ENCODE measurements at regions not wholly inside any gene's neighbourhood (a gene's known extent, or its start where the extent isn't known, plus 50 kb on each side); places are given as distances from the start of the nearest gene placed in this dataset.
"Not testable (repeated sequence)": the region's sequence is repeated elsewhere in the genome, so short reads cannot be mapped to it uniquely, and the experiment has no call there.

DNA sequence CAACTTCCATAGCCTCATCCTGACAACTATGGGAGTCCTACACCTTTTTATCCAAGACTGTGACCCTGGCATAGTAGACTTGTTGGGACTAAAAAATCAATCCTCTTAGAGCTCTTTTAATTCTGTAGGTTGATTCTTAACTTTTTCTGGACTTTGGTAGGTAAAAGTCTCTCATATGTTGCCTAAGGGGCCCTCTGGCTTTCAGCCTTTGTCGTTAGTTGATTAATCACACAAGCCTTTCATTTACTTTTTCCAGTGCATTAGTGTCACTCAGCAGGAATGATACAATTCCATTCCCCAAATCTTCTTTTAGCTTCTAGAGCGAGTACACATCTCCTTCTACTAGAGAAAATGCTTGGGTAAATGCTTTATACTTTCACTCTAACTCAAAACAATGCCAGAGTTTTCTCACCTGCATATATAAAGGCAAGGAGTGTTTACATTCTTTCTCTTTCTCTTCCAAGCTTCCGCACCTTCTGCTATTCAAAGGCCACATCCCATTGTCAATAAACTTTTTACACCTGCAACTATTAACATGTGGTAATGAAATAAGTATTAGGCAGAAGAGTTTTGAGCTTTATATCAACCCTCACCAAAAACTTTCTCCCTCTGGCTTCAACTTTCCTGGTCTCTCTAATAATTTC is 516.6 kb downstream of the FAM181B start:
- DNase-seq (ENCODE audit: low read depth, low spot score): no peak

- no peak for DNase-seq (ENCODE audit: low read depth, low spot score)
Measured at GRCh38 chr11:82210011-82210410, 523.7 kb downstream of the FAM181B start.

DNA sequence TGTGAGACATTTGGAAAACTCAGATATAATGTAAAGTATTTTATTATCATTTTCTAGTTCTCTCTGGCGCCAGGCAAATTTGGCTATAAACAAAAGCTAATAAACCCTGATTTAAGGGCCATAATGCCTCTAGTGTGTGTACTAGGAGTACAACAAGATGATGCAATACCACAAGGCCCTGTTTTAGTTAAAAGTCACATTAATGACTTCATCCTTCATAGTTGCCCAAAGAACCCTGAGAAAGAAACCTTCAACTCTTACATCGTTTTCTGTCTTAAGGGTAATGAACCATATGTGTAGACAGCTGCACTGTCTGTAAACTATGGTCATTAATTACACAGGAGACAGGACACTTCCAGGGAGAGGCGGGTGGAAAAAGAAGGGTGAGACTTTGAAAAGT is 538.4 kb downstream of the FAM181B start:
- no peak for DNase-seq (ENCODE audit: low read depth, low spot score)

- no peak for DNase-seq (ENCODE audit: low read depth, low spot score)
Measured at GRCh38 chr11:82194521-82194920, 539.1 kb downstream of the FAM181B start.

DNA sequence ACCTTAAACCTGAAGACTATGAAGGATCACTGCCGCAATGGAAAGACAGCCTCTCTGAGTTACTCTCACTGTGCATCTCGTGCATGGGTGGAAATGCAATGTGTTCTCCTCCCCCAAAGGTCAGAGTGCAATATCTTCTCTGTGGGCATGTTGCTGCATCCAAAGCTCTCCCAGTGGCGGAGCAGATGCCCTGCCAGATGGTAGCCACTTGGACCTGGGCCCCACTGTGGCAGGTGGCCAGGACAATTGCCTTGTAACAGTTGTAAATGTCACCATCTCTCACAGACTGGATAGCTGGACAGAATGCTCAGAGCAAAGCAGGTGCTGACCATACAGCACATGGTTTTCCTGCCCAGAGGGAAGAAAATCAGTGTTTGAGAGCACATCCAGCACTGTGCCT is 542.0 kb downstream of the FAM181B start:
- DNase-seq (ENCODE audit: low read depth, low spot score): no peak

DNA sequence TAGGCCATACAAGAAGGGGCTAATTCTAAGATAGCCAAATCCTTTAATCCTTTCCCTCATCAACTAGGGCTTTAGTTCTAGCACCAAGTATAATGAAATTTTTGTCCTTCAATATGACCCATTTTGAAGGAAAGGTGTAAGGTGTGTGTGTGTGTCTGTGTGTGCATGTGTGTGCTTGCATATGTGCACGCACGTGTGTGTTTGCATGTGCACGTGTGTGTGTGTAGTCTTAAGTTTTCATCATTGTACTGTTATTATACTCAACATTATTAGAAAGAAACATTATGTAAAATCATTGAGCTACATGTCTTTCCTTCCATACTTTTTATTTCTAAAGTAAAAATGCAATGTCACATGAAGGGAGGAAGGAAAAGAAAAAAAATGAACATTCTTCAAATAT is 547.7 kb downstream of the FAM181B start:
- DNase-seq (ENCODE audit: low read depth, low spot score): no peak

DNA sequence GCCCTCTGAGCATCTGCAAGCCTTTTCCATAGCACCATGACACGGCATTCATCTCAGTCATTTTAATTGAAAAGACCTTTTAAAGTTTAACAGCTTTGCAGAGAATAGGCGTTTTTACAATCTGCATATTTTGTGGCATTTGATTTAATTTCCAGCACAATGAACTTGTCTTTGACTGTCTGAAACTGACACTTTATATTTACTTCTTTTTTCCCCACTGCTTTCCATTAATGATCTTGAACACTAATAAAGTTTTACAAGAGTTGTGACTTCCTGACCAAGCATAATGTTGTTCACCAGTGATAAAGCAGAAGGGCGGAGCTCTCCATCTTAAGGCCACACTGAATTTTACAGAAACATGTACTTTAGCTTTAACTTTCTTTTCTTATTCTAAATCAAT is 548.7 kb downstream of the FAM181B start:
- no peak for DNase-seq (ENCODE audit: low read depth, low spot score)

GRCh38 chr11:82183346-82183745 is 550.3 kb downstream of the FAM181B start:
- DNase-seq (ENCODE audit: low read depth, low spot score): no peak

DNA sequence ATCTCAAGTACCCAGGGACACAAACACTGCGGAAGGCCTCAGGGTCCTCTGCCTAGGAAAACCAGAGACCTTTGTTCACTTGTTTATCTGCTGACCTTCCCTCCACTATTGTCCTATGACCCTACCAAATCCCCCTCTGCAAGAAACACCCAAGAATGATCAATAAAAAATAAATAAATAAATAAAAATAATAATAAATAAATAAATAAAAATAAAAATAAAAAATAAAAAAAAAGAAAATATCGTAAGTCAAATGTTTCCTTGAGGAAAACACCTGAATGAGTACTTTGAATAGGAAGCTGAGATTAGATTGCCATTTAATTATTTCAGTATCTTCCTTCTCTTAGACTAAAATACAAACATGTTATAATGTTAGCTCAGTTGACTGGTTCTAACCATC is 551.0 kb downstream of the FAM181B start:
- DNase-seq (ENCODE audit: low read depth, low spot score): not testable (repeated sequence)

DNA sequence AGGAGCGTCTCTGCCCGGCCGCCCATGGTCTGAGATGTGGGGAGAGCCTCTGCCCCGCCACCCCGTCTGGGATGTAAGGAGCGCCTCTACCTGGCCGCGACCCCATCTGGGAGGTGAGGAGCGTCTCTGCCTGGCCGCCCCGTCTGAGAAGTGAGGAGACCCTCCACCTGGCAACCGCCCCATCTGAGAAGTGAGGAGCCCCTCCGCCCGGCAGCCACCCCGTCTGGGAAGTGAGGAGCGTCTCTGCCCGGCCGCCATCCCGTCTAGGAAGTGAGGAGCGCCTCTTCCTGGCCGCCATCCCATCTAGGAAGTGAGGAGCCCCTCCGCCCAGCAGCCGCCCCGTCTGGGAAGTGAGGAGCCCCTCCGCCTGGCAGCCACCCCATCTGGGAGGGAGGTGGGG is 551.9 kb downstream of the FAM181B start:
- DNase-seq (ENCODE audit: low read depth, low spot score): not testable (repeated sequence)

DNA sequence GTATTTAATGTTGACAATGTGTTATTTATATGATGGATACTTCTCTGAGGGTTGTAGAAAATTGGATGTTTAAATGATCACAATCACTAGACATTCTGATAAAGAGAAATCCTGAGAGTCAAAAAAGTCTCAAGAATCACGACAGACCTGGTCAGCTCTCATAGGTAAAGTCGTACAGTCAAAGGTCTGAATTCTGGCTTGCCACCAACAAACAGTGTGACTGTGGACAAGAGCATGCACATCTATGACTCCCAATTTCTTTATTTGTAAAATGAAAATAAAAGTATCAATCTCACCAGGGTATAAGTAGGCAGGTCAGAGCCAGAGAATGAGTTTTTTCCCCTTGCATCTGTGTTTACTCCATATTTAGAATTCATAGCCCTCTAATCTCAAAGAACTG is 556.7 kb downstream of the FAM181B start:
- DNase-seq (ENCODE audit: low read depth, low spot score): no peak

DNA sequence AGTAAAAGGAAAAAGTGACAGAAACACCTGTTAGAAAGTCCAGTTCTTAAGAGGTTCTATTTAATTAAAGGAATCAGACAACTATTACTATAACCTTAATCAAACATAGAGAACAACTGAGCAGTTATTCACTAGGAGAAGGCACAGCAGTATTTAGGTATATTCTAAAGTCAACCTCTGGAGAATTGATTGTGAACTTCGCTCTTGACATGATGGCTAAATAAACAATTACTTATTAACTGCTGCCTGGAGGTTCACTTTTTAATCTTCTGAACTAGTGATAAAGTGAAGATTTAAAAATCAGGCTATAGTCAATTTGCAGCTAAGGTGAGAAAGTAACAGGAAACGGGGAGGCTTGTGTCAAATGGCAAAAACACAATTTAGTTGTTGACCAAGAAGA is 557.3 kb downstream of the FAM181B start:
- DNase-seq (ENCODE audit: low read depth, low spot score): no peak

GRCh38 chr11:82174610-82175009 is 559.1 kb downstream of the FAM181B start:
- no peak for DNase-seq (ENCODE audit: low read depth, low spot score)

DNA sequence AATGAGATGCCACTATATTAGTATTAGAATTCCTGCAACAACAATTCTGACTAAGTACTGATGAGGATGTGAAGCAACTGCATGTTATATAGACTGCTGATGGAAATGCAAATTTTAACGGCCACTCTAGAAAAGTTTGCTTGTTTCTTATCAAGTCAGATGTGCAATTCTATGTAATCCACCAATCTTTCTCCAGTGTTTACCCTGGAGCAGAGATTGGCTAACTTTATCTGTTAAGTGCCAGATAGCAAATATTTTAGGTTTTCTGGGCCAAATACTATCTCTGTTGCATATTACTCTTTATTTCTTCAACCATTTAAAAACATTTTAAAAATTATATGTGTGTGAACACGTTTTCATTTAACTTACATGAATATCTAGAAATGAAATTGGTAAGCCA is 586.9 kb downstream of the FAM181B start:
- no peak for DNase-seq (ENCODE audit: low read depth, low spot score)

DNA sequence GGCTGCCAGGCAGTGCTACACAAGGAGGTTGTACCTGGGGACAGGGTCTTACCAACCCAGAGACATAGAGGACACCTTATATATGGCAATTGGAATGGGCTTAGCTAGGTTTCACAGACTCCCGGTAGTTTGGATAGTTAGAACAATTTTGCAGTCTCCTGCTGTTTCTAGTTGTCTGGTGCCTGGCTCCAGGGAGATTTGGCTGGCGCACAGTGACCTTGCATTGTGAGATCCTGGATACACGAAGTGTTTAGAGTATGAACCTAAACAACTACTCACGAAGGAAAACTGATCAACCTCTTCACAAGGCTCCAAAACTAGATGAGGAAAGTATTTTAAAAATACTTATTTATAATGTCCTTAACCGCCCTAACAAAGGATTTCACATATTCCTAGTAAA is 614.7 kb downstream of the FAM181B start:
- DNase-seq (ENCODE audit: low read depth, low spot score): no peak

- DNase-seq (ENCODE audit: low read depth, low spot score): no peak
Measured at GRCh38 chr11:82117362-82117761, 616.3 kb downstream of the FAM181B start.

DNA sequence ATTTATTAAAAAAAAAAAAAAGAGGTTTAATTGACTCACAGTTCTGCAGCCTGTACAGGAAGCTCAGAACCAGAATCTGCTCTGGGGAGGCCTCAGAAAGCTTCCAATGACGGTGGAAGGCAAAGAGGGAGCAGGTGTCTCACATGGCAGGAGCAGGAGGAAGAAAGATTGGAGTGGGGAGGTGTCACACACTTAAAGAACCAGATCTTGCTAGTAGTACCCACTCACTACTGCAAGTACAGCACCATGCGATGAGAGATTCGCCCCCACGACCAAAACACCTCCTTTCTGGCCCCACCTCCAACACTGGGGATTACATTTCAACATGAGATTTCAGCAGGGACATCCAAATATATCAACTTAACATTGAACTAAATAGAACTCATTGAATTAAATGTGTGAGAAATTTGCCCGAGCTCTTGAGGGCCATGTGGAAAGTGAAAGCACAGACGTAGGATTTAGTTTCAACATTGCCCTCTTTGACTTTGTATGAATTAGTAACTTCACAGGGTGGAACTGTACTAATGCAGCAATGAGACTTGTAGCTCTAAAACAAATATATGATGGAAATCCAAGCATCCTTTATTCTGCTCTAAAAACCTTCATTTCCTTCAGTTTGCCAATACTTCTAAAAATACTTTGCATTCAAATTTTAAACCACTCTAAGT is 628.2 kb downstream of the FAM181B start:
- no peak for DNase-seq (ENCODE audit: low read depth, low spot score)

DNA sequence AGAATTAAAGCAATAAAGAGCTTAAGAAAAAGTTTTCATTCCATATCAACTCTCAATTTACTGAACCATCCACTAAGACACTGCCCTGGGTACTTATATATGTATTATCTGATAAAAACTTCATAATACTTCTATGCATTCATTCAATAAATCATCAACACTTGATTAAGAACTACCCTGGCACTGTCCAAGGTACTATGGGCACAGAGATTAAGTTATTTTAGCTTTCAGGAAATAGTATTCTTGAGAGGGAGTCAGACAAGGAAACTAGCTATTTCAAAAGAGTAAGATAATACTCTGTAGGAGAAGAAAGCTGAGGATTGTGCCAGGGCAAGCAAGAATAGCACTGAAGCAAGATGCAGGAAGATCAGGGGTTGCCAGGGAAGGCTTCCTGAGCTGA is 640.8 kb downstream of the FAM181B start:
- DNase-seq (ENCODE audit: low read depth, low spot score): no peak

GRCh38 chr11:82089426-82089825 is 644.2 kb downstream of the FAM181B start:
- no peak for DNase-seq (ENCODE audit: low read depth, low spot score)

- no peak for DNase-seq (ENCODE audit: low read depth, low spot score)
Measured at GRCh38 chr11:82085493-82085892, 648.2 kb downstream of the FAM181B start.

DNA sequence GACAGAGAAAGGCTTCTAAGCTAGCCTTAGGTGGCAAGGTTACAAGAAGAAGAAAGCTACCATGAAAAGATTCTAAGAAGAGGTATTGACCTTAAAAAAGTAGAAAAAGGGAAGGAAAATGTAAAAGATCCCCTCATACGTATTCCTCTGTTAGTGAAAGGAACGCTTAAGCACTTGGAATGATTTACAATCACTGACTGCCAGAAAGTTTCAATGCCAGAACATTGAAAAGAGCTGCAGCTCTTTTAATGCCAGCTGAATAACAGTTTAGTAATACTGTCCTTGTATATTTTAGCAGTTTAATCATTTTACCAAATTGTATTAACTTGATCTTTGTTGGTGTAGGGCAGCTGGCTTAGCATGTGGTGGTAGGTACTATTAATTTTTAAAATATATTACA is 650.7 kb downstream of the FAM181B start:
- DNase-seq (ENCODE audit: low read depth, low spot score): no peak

GRCh38 chr11:82080160-82080559 is 653.5 kb downstream of the FAM181B start:
- DNase-seq (ENCODE audit: low read depth, low spot score): peak; percentile 6

DNA sequence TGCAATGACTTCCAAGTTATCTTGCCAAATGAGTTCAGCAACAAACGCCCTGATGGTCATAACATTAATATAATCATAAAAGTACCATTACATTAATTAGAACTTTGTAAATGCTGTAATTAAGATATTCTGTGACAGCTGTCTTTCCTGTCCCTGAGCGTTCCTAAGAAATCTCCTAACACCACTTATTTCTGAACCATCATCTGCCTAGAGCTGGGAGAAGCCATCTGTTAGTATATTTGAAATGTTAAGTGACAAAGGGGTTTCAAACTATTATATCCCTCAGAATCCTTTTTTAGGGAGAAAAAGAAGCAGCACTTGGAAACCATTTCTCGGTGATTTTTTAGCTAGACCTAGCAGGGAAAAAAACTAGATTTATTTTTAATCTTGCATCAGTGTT is 657.5 kb downstream of the FAM181B start:
- DNase-seq (ENCODE audit: low read depth, low spot score): no peak

GRCh38 chr11:82059505-82059904 is 674.2 kb downstream of the FAM181B start:
- no peak for DNase-seq (ENCODE audit: low read depth, low spot score)

All from smooth muscle cell of the brain vasculature (primary cell).